H1 (cell line): ENCODE measurements at regions not wholly inside any gene's neighbourhood (a gene's known extent, or its start where the extent isn't known, plus 50 kb on each side); places are given as distances from the start of the nearest gene placed in this dataset.
A peak's percentile ranks its signal among the peaks of the same experiment; 100 is the strongest.

Experiments used
- GABPA ChIP-seq: IDR thresholded peaks from 2 replicates; pipeline ENCODE4 v1.6.1; 2011; ENCODE audit warnings: mild to moderate bottlenecking, low read length, moderate library complexity, borderline replicate concordance; ENCODE audit not compliant: insufficient read depth
- KDM1A ChIP-seq: fragments of 200-600, 300-600 bp; sonication (generic); IDR thresholded peaks from 2 replicates; pipeline ENCODE4 v1.7.1; 2016; ENCODE audit warnings: mild to moderate bottlenecking, low read length, borderline replicate concordance
- MAFK ChIP-seq: IDR thresholded peaks from 2 replicates; pipeline ENCODE4 v1.6.1; 2012; ENCODE audit warnings: low read depth, mild to moderate bottlenecking, improper control_type of control experiment, low read length
- PHF8 ChIP-seq: fragments of 200-600 bp; sonication (generic); conservative IDR thresholded peaks from 2 replicates; pipeline ENCODE4 v1.7.1; 2012; ENCODE audit warnings: low read depth, mild to moderate bottlenecking, inconsistent platforms, low read length, moderate library complexity
- RAD21 ChIP-seq, 2 experiments: IDR thresholded peaks in 1 of 2; conservative IDR thresholded peaks in 1 of 2; 2 replicates each; pipeline ENCODE4 v1.6.1; 2011; ENCODE audit warnings: low read depth in 2 of 2, low read length in 2 of 2, improper control_type of control experiment in 1 of 2, inconsistent platforms in 1 of 2, mild to moderate bottlenecking in 1 of 2, moderate library complexity in 1 of 2
- SRF ChIP-seq: IDR thresholded peaks from 2 replicates; pipeline ENCODE4 v1.6.1; 2011; ENCODE audit warnings: mild to moderate bottlenecking, low read depth, low read length, moderate library complexity
- TF ChIP-seq, protein P1 (sequence below): fragments of 300-600 bp; sonication (generic); IDR thresholded peaks from 2 replicates; pipeline ENCODE4 v1.7.1; 2012; ENCODE audit warnings: low read length, moderate library complexity, mild to moderate bottlenecking, inconsistent platforms; ENCODE audit not compliant: insufficient replicate concordance
- TF ChIP-seq, protein P2 (sequence below), 3 experiments: IDR thresholded peaks; 1 replicate in 2 of 3; 2 replicates in 1 of 3; pipeline versions ENCODE4 v1.5.1 to v1.6.1; 2011; ENCODE audit warnings: low read length in 3 of 3, mild to moderate bottlenecking in 3 of 3, inconsistent platforms in 2 of 3, low read depth in 1 of 3, moderate library complexity in 1 of 3; ENCODE audit not compliant: insufficient read depth in 1 of 3; ENCODE audit errors: control extremely low read depth in 1 of 3

DNA sequence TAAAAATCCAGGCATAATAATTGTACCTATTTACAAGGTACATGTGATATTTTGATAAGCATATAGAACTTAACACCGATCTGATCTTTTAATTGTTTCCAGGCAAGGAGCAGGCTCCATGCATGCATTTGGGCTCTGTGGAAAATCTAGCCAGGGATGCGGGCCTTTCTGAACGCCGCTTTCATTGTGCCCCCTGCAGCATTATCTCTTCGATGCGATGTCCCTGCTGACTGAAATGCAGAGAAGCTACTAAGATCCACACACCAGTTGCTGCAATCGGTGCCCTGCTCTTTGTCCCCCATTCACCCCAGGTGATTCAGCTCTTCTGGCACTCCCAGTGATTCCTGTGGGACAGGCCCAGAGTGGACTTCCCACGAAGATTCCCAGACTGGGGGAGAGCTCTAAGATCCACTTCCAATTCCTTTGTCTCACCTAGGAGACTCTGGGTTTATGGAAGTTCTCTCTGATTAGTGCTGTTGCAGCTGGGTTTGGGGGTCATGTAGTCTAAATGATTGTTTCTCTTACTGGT lies 254.3 kb upstream of the AGA start (continued):
- TF ChIP-seq, protein P1, sequence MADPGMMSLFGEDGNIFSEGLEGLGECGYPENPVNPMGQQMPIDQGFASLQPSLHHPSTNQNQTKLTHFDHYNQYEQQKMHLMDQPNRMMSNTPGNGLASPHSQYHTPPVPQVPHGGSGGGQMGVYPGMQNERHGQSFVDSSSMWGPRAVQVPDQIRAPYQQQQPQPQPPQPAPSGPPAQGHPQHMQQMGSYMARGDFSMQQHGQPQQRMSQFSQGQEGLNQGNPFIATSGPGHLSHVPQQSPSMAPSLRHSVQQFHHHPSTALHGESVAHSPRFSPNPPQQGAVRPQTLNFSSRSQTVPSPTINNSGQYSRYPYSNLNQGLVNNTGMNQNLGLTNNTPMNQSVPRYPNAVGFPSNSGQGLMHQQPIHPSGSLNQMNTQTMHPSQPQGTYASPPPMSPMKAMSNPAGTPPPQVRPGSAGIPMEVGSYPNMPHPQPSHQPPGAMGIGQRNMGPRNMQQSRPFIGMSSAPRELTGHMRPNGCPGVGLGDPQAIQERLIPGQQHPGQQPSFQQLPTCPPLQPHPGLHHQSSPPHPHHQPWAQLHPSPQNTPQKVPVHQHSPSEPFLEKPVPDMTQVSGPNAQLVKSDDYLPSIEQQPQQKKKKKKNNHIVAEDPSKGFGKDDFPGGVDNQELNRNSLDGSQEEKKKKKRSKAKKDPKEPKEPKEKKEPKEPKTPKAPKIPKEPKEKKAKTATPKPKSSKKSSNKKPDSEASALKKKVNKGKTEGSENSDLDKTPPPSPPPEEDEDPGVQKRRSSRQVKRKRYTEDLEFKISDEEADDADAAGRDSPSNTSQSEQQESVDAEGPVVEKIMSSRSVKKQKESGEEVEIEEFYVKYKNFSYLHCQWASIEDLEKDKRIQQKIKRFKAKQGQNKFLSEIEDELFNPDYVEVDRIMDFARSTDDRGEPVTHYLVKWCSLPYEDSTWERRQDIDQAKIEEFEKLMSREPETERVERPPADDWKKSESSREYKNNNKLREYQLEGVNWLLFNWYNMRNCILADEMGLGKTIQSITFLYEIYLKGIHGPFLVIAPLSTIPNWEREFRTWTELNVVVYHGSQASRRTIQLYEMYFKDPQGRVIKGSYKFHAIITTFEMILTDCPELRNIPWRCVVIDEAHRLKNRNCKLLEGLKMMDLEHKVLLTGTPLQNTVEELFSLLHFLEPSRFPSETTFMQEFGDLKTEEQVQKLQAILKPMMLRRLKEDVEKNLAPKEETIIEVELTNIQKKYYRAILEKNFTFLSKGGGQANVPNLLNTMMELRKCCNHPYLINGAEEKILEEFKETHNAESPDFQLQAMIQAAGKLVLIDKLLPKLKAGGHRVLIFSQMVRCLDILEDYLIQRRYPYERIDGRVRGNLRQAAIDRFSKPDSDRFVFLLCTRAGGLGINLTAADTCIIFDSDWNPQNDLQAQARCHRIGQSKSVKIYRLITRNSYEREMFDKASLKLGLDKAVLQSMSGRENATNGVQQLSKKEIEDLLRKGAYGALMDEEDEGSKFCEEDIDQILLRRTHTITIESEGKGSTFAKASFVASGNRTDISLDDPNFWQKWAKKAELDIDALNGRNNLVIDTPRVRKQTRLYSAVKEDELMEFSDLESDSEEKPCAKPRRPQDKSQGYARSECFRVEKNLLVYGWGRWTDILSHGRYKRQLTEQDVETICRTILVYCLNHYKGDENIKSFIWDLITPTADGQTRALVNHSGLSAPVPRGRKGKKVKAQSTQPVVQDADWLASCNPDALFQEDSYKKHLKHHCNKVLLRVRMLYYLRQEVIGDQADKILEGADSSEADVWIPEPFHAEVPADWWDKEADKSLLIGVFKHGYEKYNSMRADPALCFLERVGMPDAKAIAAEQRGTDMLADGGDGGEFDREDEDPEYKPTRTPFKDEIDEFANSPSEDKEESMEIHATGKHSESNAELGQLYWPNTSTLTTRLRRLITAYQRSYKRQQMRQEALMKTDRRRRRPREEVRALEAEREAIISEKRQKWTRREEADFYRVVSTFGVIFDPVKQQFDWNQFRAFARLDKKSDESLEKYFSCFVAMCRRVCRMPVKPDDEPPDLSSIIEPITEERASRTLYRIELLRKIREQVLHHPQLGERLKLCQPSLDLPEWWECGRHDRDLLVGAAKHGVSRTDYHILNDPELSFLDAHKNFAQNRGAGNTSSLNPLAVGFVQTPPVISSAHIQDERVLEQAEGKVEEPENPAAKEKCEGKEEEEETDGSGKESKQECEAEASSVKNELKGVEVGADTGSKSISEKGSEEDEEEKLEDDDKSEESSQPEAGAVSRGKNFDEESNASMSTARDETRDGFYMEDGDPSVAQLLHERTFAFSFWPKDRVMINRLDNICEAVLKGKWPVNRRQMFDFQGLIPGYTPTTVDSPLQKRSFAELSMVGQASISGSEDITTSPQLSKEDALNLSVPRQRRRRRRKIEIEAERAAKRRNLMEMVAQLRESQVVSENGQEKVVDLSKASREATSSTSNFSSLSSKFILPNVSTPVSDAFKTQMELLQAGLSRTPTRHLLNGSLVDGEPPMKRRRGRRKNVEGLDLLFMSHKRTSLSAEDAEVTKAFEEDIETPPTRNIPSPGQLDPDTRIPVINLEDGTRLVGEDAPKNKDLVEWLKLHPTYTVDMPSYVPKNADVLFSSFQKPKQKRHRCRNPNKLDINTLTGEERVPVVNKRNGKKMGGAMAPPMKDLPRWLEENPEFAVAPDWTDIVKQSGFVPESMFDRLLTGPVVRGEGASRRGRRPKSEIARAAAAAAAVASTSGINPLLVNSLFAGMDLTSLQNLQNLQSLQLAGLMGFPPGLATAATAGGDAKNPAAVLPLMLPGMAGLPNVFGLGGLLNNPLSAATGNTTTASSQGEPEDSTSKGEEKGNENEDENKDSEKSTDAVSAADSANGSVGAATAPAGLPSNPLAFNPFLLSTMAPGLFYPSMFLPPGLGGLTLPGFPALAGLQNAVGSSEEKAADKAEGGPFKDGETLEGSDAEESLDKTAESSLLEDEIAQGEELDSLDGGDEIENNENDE, result no peak
- no peak for TF ChIP-seq KDM1A
- TF ChIP-seq SRF, result no peak
- no peak for TF ChIP-seq PHF8
- peak; percentile 32 to 38; a peak in 3 of 4 replicates for TF ChIP-seq RAD21 (IDR thresholded peaks at IDR 0.05 in 1 of 2, conservative IDR thresholded peaks at IDR 0.05 in 1 of 2; ENCODE audit: low read depth in 2 of 2, low read length in 2 of 2)
- TF ChIP-seq MAFK, result no peak
- TF ChIP-seq, protein P2, sequence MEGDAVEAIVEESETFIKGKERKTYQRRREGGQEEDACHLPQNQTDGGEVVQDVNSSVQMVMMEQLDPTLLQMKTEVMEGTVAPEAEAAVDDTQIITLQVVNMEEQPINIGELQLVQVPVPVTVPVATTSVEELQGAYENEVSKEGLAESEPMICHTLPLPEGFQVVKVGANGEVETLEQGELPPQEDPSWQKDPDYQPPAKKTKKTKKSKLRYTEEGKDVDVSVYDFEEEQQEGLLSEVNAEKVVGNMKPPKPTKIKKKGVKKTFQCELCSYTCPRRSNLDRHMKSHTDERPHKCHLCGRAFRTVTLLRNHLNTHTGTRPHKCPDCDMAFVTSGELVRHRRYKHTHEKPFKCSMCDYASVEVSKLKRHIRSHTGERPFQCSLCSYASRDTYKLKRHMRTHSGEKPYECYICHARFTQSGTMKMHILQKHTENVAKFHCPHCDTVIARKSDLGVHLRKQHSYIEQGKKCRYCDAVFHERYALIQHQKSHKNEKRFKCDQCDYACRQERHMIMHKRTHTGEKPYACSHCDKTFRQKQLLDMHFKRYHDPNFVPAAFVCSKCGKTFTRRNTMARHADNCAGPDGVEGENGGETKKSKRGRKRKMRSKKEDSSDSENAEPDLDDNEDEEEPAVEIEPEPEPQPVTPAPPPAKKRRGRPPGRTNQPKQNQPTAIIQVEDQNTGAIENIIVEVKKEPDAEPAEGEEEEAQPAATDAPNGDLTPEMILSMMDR (IDR thresholded peaks at IDR 0.05; ENCODE audit: control extremely low read depth in 1 of 3, insufficient read depth in 1 of 3, low read depth in 1 of 3, low read length in 3 of 3), result peak in 1 of 3 experiments; percentile 7; a peak in 1 of 4 replicates
- TF ChIP-seq GABPA, result no peak
- TF ChIP-seq, all 59 proteins: peak for 2
